SK-N-SH treated with all-trans-retinoic acid at 6 μM for 48 hours (cell line): ENCODE measurements at regions not wholly inside any gene's neighbourhood (a gene's known extent, or its start where the extent isn't known, plus 50 kb on each side); places are given as distances from the start of the nearest gene placed in this dataset.

ENCODE experiments used
- ATAC-seq: fragments of 200-7000 bp; cut with Tn5 transposase; 3 replicates; pipeline ENCODE4 v1.9.1; 2020; ENCODE audit warnings: mild to moderate bottlenecking, moderate library complexity
- ARNTL ChIP-seq: fragments of 450-650 bp; formaldehyde crosslinking; IDR thresholded peaks from 2 replicates; pipeline ENCODE4 v1.5.0; 2020; ENCODE audit warnings: low read depth, mild to moderate bottlenecking, moderate library complexity, borderline replicate concordance
- BACH2 ChIP-seq: fragments of 250-450 bp; sonication (Bioruptor Pico); IDR thresholded peaks from 2 replicates; pipeline ENCODE4 v1.9.0; 2021; ENCODE audit warnings: mild to moderate bottlenecking, borderline replicate concordance
- CREB5 ChIP-seq: fragments of 250-450 bp; sonication (Bioruptor Pico); IDR thresholded peaks from 2 replicates; pipeline ENCODE4 v1.5.1; 2020; ENCODE audit warnings: low read depth, mild to moderate bottlenecking, moderate library complexity
- CSDC2 ChIP-seq: fragments of 250-450 bp; sonication (Bioruptor Pico); IDR thresholded peaks from 2 replicates; pipeline ENCODE4 v1.5.0; 2020; ENCODE audit warnings: mild to moderate bottlenecking, moderate library complexity
- CSRNP3 ChIP-seq: fragments of 250-450 bp; sonication (Bioruptor Pico); IDR thresholded peaks from 2 replicates; pipeline ENCODE4 v1.5.1; 2021; ENCODE audit warnings: mild to moderate bottlenecking, moderate library complexity
- ESRRG ChIP-seq: fragments of 250-450 bp; sonication (Bioruptor Pico); IDR thresholded peaks from 2 replicates; pipeline ENCODE4 v1.6.1; 2021; ENCODE audit warnings: mild to moderate bottlenecking
- GLIS3 ChIP-seq: fragments of 250-450 bp; sonication (Bioruptor Pico); IDR thresholded peaks from 2 replicates; pipeline ENCODE4 v1.5.0; 2020; ENCODE audit warnings: mild to moderate bottlenecking, moderate library complexity
- ISL1 ChIP-seq: fragments of 250-450 bp; sonication (Bioruptor Pico); IDR thresholded peaks from 2 replicates; pipeline ENCODE4 v2.1.2; 2022; ENCODE audit warnings: mild to moderate bottlenecking, moderate library complexity
- OSR1 ChIP-seq: fragments of 250-450 bp; sonication (Bioruptor Pico); IDR thresholded peaks from 2 replicates; pipeline ENCODE4 v1.8.0; 2022; ENCODE audit warnings: moderate library complexity, mild to moderate bottlenecking, inconsistent platforms
- PATZ1 ChIP-seq: fragments of 250-450 bp; sonication (Bioruptor Pico); IDR thresholded peaks from 2 replicates; pipeline ENCODE4 v1.8.0; 2020; ENCODE audit warnings: mild to moderate bottlenecking, moderate library complexity, borderline replicate concordance
- POU6F1 ChIP-seq: fragments of 250-450 bp; sonication (Bioruptor Pico); IDR thresholded peaks from 2 replicates; pipeline ENCODE4 v1.8.0; 2021; ENCODE audit warnings: low read depth, mild to moderate bottlenecking, moderate library complexity, borderline replicate concordance
- PPARA ChIP-seq: fragments of 250-450 bp; sonication (Bioruptor Pico); IDR thresholded peaks from 2 replicates; pipeline ENCODE4 v1.5.0; 2020; ENCODE audit warnings: mild to moderate bottlenecking, borderline replicate concordance
- RARB ChIP-seq: fragments of 250-450 bp; sonication (Bioruptor Pico); IDR thresholded peaks from 2 replicates; pipeline ENCODE4 v1.8.0; 2021; ENCODE audit warnings: mild to moderate bottlenecking, moderate library complexity
- SNAI2 ChIP-seq: fragments of 250-450 bp; sonication (Bioruptor Pico); IDR thresholded peaks from 2 replicates; pipeline ENCODE4 v1.5.0; 2020; ENCODE audit warnings: mild to moderate bottlenecking, moderate library complexity
- TOX ChIP-seq: fragments of 250-450 bp; sonication (Bioruptor Pico); IDR thresholded peaks from 2 replicates; pipeline ENCODE4 v1.8.0; 2021; ENCODE audit warnings: mild to moderate bottlenecking, moderate library complexity, borderline replicate concordance
- TSHZ2 ChIP-seq: fragments of 250-450 bp; sonication (Bioruptor Pico); IDR thresholded peaks from 2 replicates; pipeline ENCODE4 v1.5.0; 2020; ENCODE audit warnings: mild to moderate bottlenecking, moderate library complexity
- ZC3H10 ChIP-seq: fragments of 250-450 bp; sonication (Bioruptor Pico); IDR thresholded peaks from 2 replicates; pipeline ENCODE4 v1.5.1; 2021; ENCODE audit warnings: mild to moderate bottlenecking, moderate library complexity
- ZFP30 ChIP-seq: fragments of 450-650 bp; formaldehyde crosslinking; IDR thresholded peaks from 2 replicates; pipeline ENCODE4 v1.5.0; 2022; ENCODE audit warnings: mild to moderate bottlenecking, moderate library complexity
- ZNF565 ChIP-seq: fragments of 450-650 bp; formaldehyde crosslinking; conservative IDR thresholded peaks from 2 replicates; pipeline ENCODE4 v1.5.0; 2020; ENCODE audit warnings: low read depth, mild to moderate bottlenecking, moderate library complexity
- ZNF70 ChIP-seq: fragments of 450-650 bp; formaldehyde crosslinking; IDR thresholded peaks from 2 replicates; pipeline ENCODE4 v1.5.0; 2020; ENCODE audit warnings: mild to moderate bottlenecking, moderate library complexity
- ZNF8 ChIP-seq: fragments of 450-650 bp; formaldehyde crosslinking; IDR thresholded peaks from 2 replicates; pipeline ENCODE4 v1.5.0; 2020; ENCODE audit warnings: mild to moderate bottlenecking, moderate library complexity

GRCh38 chr10:85231534-85232270, 903.3 kb downstream of the CCSER2 start:
- TF ChIP-seq SNAI2 (CRISPR knock-in tag) (no peak), TSHZ2 (no peak), BACH2 (no peak), ZNF565 (no peak), ZFP30 (CRISPR knock-in tag) (no peak), ZNF8 (CRISPR knock-in tag) (no peak), CSDC2 (CRISPR knock-in tag) (no peak), ZC3H10 (no peak), CREB5 (CRISPR knock-in tag) (no peak), ISL1 (no peak), TOX (CRISPR knock-in tag) (no peak)

GRCh38 chr10:85235258-85235657, 906.9 kb downstream of the CCSER2 start:
- ATAC-seq, result no peak
- TF ChIP-seq GLIS3 (CRISPR knock-in tag) (no peak), ISL1 (no peak), ZFP30 (CRISPR knock-in tag) (no peak)

More at GRCh38 chr10:85231534-85232270, 903.3 kb downstream of the CCSER2 start:
- ATAC-seq, result no peak

GRCh38 chr10:85238676-85239075, 910.3 kb downstream of the CCSER2 start:
- no peak for ATAC-seq
- TF ChIP-seq PATZ1 (CRISPR knock-in tag), result no peak
- TF ChIP-seq ISL1, result no peak
- no peak for TF ChIP-seq ESRRG (CRISPR knock-in tag)
- no peak for TF ChIP-seq ZNF8 (CRISPR knock-in tag)
- no peak for TF ChIP-seq CSDC2 (CRISPR knock-in tag)
- no peak for TF ChIP-seq ZNF70 (CRISPR knock-in tag)

GRCh38 chr10:85250304-85250703, 921.9 kb downstream of the CCSER2 start:
- ATAC-seq, result no peak
- no peak for TF ChIP-seq RARB (CRISPR knock-in tag)
- no peak for TF ChIP-seq CSDC2 (CRISPR knock-in tag)
- TF ChIP-seq GLIS3 (CRISPR knock-in tag), result no peak
- no peak for TF ChIP-seq TOX (CRISPR knock-in tag)
- no peak for TF ChIP-seq ESRRG (CRISPR knock-in tag)
- TF ChIP-seq CSRNP3 (CRISPR knock-in tag), result no peak
- no peak for TF ChIP-seq ARNTL (CRISPR knock-in tag)
- no peak for TF ChIP-seq TSHZ2
- no peak for TF ChIP-seq ISL1
- no peak for TF ChIP-seq POU6F1 (CRISPR knock-in tag)
- no peak for TF ChIP-seq PPARA
- TF ChIP-seq CREB5 (CRISPR knock-in tag), result no peak
- no peak for TF ChIP-seq BACH2
- no peak for TF ChIP-seq ZNF565
- TF ChIP-seq ZNF70 (CRISPR knock-in tag), result no peak
- no peak for TF ChIP-seq ZFP30 (CRISPR knock-in tag)
- TF ChIP-seq OSR1, result no peak
- no peak for TF ChIP-seq ZC3H10
- TF ChIP-seq SNAI2 (CRISPR knock-in tag), result no peak
